K562 (cell line): ENCODE measurements at regions not wholly inside any gene's neighbourhood (a gene's known extent, or its start where the extent isn't known, plus 50 kb on each side); places are given as distances from the start of the nearest gene placed in this dataset.

ENCODE experiments used
- ATAC-seq: fragments of 200-7000 bp; cut with Tn5 transposase; 3 replicates; pipeline ENCODE4 v1.9.1; 2020; ENCODE audit warnings: moderate library complexity
- BruUV-seq: library from RNA; stranded (reverse); fragments of 400-500 nt; replicated peaks from 2 replicates; lab custom pipeline; 2021; lab: Mats Ljungman, UMichigan
- CTCF ChIA-PET: fragments of 300-600 bp; formaldehyde crosslinking; extraction: SDS; loops from one replicate; lab custom pipeline; 2021; ENCODE audit warnings: low intra/inter-chr PET ratio; lab: Yijun Ruan, JAX
- POLR2A ChIA-PET: fragments of 300-600, 350-650 bp; sonication (Branson Sonifier 250); formaldehyde crosslinking; extraction: SDS; loops from one replicate; lab custom pipeline; 2021; ENCODE audit warnings: antibody characterized with exemption, inconsistent platforms; lab: Yijun Ruan, JAX
- DNase-seq, 4 experiments: peaks; one replicate each; pipeline versions ENCODE4 v3.0.0 to v3.0.0-alpha.2; 2011 to 2018; ENCODE audit warnings: low spot score in 3 of 4, mixed read lengths in 3 of 4; ENCODE audit errors: extremely low read depth in 1 of 4
- FAIRE-seq: peaks from 2 replicates; lab custom pipeline; 2011; peaks lifted over from hg19 to GRCh38; lab: Jason Lieb, UNC
- H2AFZ ChIP-seq: 2 replicates; pipeline ENCODE4 v1.6.0; 2011; ENCODE audit warnings: low read depth, low read length, control low read depth, inconsistent platforms
- H3K27ac ChIP-seq: fragments of 200-600 bp; 3 replicates; pipeline ENCODE4 v1.8.0; 2011; ENCODE audit warnings: low read depth, mild to moderate bottlenecking, control low read depth, inconsistent platforms, low read length, moderate library complexity, mixed read lengths; ENCODE audit errors: extremely low read depth
- H3K27me3 ChIP-seq, 2 experiments: fragments of 300-600 bp in 1 of 2; 2 replicates in 1 of 2; 3 replicates in 1 of 2; pipeline versions ENCODE4 v1.6.0 to v1.8.0; 2011; ENCODE audit warnings: inconsistent platforms in 2 of 2, low read length in 2 of 2, mild to moderate bottlenecking in 1 of 2, mixed read lengths in 1 of 2, moderate library complexity in 1 of 2; ENCODE audit not compliant: control insufficient read depth in 2 of 2, insufficient read depth in 2 of 2
- H3K36me3 ChIP-seq: fragments of 300-600 bp; 3 replicates; pipeline ENCODE4 v1.8.0; 2011; ENCODE audit warnings: mild to moderate bottlenecking, low read length, inconsistent platforms; ENCODE audit not compliant: control insufficient read depth, insufficient read depth
- H3K4me1 ChIP-seq, 2 experiments: fragments of 200-600 bp in 1 of 2; replicated peaks in 1 of 2; 2 replicates in 1 of 2; 3 replicates in 1 of 2; pipeline versions ENCODE4 v1.5.1 to v1.8.0; 2011; ENCODE audit warnings: inconsistent platforms in 2 of 2, low read length in 2 of 2, mild to moderate bottlenecking in 1 of 2, mixed read lengths in 1 of 2, moderate library complexity in 1 of 2; ENCODE audit not compliant: control insufficient read depth in 2 of 2, insufficient read depth in 2 of 2
- H3K4me2 ChIP-seq: 2 replicates; pipeline ENCODE4 v1.6.1; 2011; ENCODE audit warnings: low read length, control low read depth, inconsistent platforms, mixed read lengths; ENCODE audit not compliant: insufficient read depth
- H3K4me3 ChIP-seq: fragments of 200-600 bp; sonication (generic), shearing (Covaris generic); 2 replicates; pipeline ENCODE4 v1.5.1; 2016; ENCODE audit warnings: control low read depth, inconsistent platforms
- H3K79me2 ChIP-seq: fragments of 200-600 bp; 3 replicates; pipeline ENCODE4 v1.8.0; 2011; ENCODE audit warnings: low read length, inconsistent platforms; ENCODE audit not compliant: control insufficient read depth, insufficient read depth
- H3K9ac ChIP-seq, 2 experiments: 2 replicates each; pipeline versions ENCODE4 v1.6.0 to v1.6.1; 2011; ENCODE audit warnings: low read depth in 2 of 2, low read length in 2 of 2, control low read depth in 1 of 2, inconsistent platforms in 1 of 2, mild to moderate bottlenecking in 1 of 2, mixed read lengths in 1 of 2; ENCODE audit not compliant: insufficient read depth in 1 of 2
- H3K9me1 ChIP-seq: one replicate; pipeline ENCODE4 v1.6.0; 2011; ENCODE audit warnings: inconsistent platforms, mild to moderate bottlenecking, low read length, moderate library complexity; ENCODE audit not compliant: control insufficient read depth, insufficient read depth
- H3K9me3 ChIP-seq: replicated peaks from 2 replicates; pipeline ENCODE4 v1.5.1; 2011; ENCODE audit warnings: low read depth, low read length, inconsistent platforms; ENCODE audit not compliant: control insufficient read depth, insufficient read depth
- H4K20me1 ChIP-seq: replicated peaks from 2 replicates; pipeline ENCODE4 v1.6.1; 2011; ENCODE audit warnings: low read length, inconsistent platforms, mixed read lengths; ENCODE audit not compliant: control insufficient read depth, insufficient read depth
- HEY1 ChIP-seq: fragments of 250-450 bp; sonication (Bioruptor Pico); IDR thresholded peaks from 2 replicates; pipeline ENCODE4 v1.5.0; 2020; ENCODE audit warnings: mild to moderate bottlenecking, moderate library complexity, borderline replicate concordance
- HNRNPK ChIP-seq: fragments of 200-400 bp; formaldehyde crosslinking; IDR thresholded peaks from one replicate; pipeline ENCODE4 v1.6.1; 2018; ENCODE audit warnings: mild to moderate bottlenecking, low read depth, low read length; ENCODE audit not compliant: poor library complexity, severe bottlenecking
- MCM2 ChIP-seq: fragments of 450-650 bp; IDR thresholded peaks from 2 replicates; pipeline ENCODE4 v1.6.1; 2017; ENCODE audit warnings: low read depth, mild to moderate bottlenecking
- MXI1 ChIP-seq: IDR thresholded peaks from 2 replicates; pipeline ENCODE4 v1.6.1; 2011; ENCODE audit warnings: low read depth, mild to moderate bottlenecking, improper control_type of control experiment, low read length
- MYBL2 ChIP-seq, 2 experiments: fragments of 450-650 bp in 1 of 2; sonication (generic) in 1 of 2; formaldehyde crosslinking in 1 of 2; IDR thresholded peaks; 2 replicates each; pipeline versions ENCODE4 v1.6.1 to v1.8.1; 2017 to 2022; ENCODE audit warnings: borderline replicate concordance in 1 of 2, inconsistent platforms in 1 of 2, low read depth in 1 of 2, mild to moderate bottlenecking in 1 of 2, missing genetic modification reagents in 1 of 2, moderate library complexity in 1 of 2
- NEUROD1 ChIP-seq: fragments of 150-350 bp; IDR thresholded peaks from 2 replicates; pipeline ENCODE4 v1.6.1; 2014; ENCODE audit warnings: borderline replicate concordance, low read length, low read depth; ENCODE audit not compliant: partially characterized antibody
- NR2C1 ChIP-seq, 2 experiments: fragments of 450-650 bp; IDR thresholded peaks; 2 replicates each; pipeline ENCODE4 v1.6.1; 2017; ENCODE audit warnings: mild to moderate bottlenecking in 2 of 2, antibody characterized with exemption in 1 of 2, inconsistent platforms in 1 of 2, missing compliant biosample characterization in 1 of 2, missing genetic modification characterization in 1 of 2
- RFX1 ChIP-seq: fragments of 450-650 bp; IDR thresholded peaks from 2 replicates; pipeline ENCODE4 v1.6.1; 2016; ENCODE audit warnings: mild to moderate bottlenecking, moderate library complexity
- RFX5 ChIP-seq: IDR thresholded peaks from 2 replicates; pipeline ENCODE4 v1.6.1; 2011; ENCODE audit warnings: low read depth, mild to moderate bottlenecking, improper control_type of control experiment, low read length
- THAP7 ChIP-seq: fragments of 250-450 bp; sonication (Bioruptor Pico); IDR thresholded peaks from 2 replicates; pipeline ENCODE4 v1.5.0; 2021
- ZNF668 ChIP-seq: fragments of 250-450 bp; sonication (Bioruptor Pico); IDR thresholded peaks from 2 replicates; pipeline ENCODE4 v1.8.0; 2022; ENCODE audit warnings: mild to moderate bottlenecking, inconsistent platforms
- WGBS: fragments of 100-300 bp; shearing (Covaris generic); methylation state at CpG from one replicate; pipeline ENCODE4 v1.1.6; 2016; ENCODE audit warnings: low coverage, mixed read lengths; ENCODE audit not compliant: insufficient coverage; ENCODE audit errors: missing lambda C conversion rate; 5-methylcytosine and 5-hydroxymethylcytosine counted together
- in situ Hi-C: fragments of 300-500 bp; cut with MboI; formaldehyde crosslinking; loops from 4 replicates; pipeline ENCODE4 v1.15.0; 2018; ENCODE audit warnings: inconsistent platforms, mixed read lengths
- intact Hi-C: fragments of 100-400 bp; cut with micrococcal nuclease; formaldehyde crosslinking; loops from 2 replicates; pipeline ENCODE4 v1.14.2; 2022
- TF ChIP-seq, protein P1 (sequence below): fragments of 150-350 bp; conservative IDR thresholded peaks from 2 replicates; pipeline ENCODE4 v1.6.1; 2014; ENCODE audit warnings: low read length
- TF ChIP-seq, protein P2 (sequence below): sonication (generic); formaldehyde crosslinking; IDR thresholded peaks from 2 replicates; pipeline ENCODE4 v1.4.0; 2020; ENCODE audit warnings: mild to moderate bottlenecking, missing genetic modification reagents
- TF ChIP-seq, protein P3 (sequence below): sonication (generic); formaldehyde crosslinking; IDR thresholded peaks from 2 replicates; pipeline ENCODE4 v1.8.1; 2023; ENCODE audit warnings: mild to moderate bottlenecking, missing genetic modification reagents

DNA sequence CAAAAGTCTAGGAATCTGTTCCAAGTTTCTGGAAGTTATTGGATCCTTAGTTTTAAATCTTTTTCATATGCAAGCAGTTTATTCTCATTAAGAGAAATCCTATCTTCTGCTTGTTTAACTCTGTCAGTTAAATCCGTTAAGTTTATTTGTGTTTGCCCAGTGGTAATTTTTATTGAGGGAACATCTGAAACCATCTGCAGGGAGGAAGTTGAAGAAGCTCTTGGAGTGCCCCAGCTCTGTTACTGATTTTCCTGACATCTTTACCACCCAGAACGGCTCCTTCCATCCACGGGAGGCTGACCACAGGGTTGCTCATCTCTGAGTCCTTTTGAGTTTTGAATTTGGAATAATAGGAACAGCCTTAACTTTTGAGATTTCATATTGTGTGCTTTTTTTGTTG is 99.9 kb upstream of the ZNF618 start:
- Histone ChIP-seq H3K36me3 (no peaks in the 10 kb centered on the region), H3K4me1 (no peaks in the 10 kb centered on the region), H3K9ac (no peak overlapping the region), H3K27ac (no peak overlapping the region), H3K9me1 (no peaks in the 10 kb centered on the region), H2AFZ (no peak overlapping the region), H3K9me3 (no peaks in the 10 kb centered on the region), H3K27me3 (peaks cover 2% of the 10 kb centered on the region in 2 experiments; a peak in 2 of 5 replicates), H3K4me3 (no peak overlapping the region), H3K79me2 (no peaks in the 10 kb centered on the region), H4K20me1 (no peaks in the 10 kb centered on the region), H3K4me2 (no peak overlapping the region)
- POLR2A ChIA-PET = no interaction called here
- CTCF ChIA-PET = no interaction called here
- no peak for DNase-seq
- no peak for FAIRE-seq
- intact Hi-C loops = no loop called here
- no peak for ATAC-seq
- no TSS peak for BruUV-seq
- WGBS = 0% methylated on average over 3 of the region's 3 CpGs
- in situ Hi-C loops = no loop called here
- no peak for TF ChIP-seq HEY1
- TF ChIP-seq, protein P1, sequence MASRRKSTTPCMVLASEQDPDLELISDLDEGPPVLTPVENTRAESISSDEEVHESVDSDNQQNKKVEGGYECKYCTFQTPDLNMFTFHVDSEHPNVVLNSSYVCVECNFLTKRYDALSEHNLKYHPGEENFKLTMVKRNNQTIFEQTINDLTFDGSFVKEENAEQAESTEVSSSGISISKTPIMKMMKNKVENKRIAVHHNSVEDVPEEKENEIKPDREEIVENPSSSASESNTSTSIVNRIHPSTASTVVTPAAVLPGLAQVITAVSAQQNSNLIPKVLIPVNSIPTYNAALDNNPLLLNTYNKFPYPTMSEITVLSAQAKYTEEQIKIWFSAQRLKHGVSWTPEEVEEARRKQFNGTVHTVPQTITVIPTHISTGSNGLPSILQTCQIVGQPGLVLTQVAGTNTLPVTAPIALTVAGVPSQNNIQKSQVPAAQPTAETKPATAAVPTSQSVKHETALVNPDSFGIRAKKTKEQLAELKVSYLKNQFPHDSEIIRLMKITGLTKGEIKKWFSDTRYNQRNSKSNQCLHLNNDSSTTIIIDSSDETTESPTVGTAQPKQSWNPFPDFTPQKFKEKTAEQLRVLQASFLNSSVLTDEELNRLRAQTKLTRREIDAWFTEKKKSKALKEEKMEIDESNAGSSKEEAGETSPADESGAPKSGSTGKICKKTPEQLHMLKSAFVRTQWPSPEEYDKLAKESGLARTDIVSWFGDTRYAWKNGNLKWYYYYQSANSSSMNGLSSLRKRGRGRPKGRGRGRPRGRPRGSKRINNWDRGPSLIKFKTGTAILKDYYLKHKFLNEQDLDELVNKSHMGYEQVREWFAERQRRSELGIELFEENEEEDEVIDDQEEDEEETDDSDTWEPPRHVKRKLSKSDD = no peak
- no peak for TF ChIP-seq RFX1
- TF ChIP-seq NEUROD1 = no peak
- TF ChIP-seq, protein P2, sequence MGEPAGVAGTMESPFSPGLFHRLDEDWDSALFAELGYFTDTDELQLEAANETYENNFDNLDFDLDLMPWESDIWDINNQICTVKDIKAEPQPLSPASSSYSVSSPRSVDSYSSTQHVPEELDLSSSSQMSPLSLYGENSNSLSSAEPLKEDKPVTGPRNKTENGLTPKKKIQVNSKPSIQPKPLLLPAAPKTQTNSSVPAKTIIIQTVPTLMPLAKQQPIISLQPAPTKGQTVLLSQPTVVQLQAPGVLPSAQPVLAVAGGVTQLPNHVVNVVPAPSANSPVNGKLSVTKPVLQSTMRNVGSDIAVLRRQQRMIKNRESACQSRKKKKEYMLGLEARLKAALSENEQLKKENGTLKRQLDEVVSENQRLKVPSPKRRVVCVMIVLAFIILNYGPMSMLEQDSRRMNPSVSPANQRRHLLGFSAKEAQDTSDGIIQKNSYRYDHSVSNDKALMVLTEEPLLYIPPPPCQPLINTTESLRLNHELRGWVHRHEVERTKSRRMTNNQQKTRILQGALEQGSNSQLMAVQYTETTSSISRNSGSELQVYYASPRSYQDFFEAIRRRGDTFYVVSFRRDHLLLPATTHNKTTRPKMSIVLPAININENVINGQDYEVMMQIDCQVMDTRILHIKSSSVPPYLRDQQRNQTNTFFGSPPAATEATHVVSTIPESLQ (CRISPR knock-in tag) = no peak
- TF ChIP-seq RFX5 = no peak
- no peak for TF ChIP-seq MXI1
- TF ChIP-seq NR2C1 (IDR thresholded peaks at IDR 0.05) = no peak
- TF ChIP-seq NR2C1 (tag; IDR thresholded peaks at IDR 0.05) = no peak
- TF ChIP-seq HNRNPK = no peak
- no peak for TF ChIP-seq ZNF668 (CRISPR knock-in tag)
- no peak for TF ChIP-seq MCM2
- no peak for TF ChIP-seq THAP7 (CRISPR knock-in tag)
- no peak for TF ChIP-seq MYBL2 (IDR thresholded peaks at IDR 0.05; ENCODE audit: low read depth)
- no peak for TF ChIP-seq MYBL2 (CRISPR knock-in tag; IDR thresholded peaks at IDR 0.05; ENCODE audit: borderline replicate concordance)
- TF ChIP-seq, protein P3, sequence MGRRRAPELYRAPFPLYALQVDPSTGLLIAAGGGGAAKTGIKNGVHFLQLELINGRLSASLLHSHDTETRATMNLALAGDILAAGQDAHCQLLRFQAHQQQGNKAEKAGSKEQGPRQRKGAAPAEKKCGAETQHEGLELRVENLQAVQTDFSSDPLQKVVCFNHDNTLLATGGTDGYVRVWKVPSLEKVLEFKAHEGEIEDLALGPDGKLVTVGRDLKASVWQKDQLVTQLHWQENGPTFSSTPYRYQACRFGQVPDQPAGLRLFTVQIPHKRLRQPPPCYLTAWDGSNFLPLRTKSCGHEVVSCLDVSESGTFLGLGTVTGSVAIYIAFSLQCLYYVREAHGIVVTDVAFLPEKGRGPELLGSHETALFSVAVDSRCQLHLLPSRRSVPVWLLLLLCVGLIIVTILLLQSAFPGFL (CRISPR knock-in tag) = no peak
